Stimulated activated CD8-positive, alpha-beta memory T cell treated with anti-CD3 and anti-CD28 coated beads, Interleukin-4, amount 100 ng/mL, for 48 hours (primary cell): ENCODE measurements at regions not wholly inside any gene's neighbourhood (a gene's known extent, or its start where the extent isn't known, plus 50 kb on each side); places are given as distances from the start of the nearest gene placed in this dataset.

Experiments used
- DNase-seq: peaks from one replicate; pipeline ENCODE4 v3.0.0-alpha.2; 2020

DNA sequence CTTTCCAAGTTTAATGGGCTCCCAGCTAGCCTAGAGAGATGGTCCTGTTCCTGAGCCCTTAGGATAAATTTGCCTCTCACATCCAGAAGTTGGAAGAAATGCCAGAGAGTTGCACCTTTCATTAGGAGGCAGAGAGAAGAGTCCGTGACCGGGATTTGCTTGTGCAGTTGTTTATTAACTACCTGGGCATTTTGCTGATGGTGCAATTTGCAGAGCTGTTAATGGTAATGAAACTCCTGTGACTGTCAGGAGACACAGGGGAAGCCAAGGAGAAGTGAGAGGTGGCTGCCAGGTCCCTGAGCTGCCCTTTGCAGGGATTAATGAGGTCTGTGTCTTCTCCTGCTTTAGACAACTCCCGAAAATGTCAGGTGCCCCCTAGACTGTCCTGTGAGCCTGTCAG lies 69.1 kb upstream of the B3GAT1 start:
- no peak for DNase-seq

DNA sequence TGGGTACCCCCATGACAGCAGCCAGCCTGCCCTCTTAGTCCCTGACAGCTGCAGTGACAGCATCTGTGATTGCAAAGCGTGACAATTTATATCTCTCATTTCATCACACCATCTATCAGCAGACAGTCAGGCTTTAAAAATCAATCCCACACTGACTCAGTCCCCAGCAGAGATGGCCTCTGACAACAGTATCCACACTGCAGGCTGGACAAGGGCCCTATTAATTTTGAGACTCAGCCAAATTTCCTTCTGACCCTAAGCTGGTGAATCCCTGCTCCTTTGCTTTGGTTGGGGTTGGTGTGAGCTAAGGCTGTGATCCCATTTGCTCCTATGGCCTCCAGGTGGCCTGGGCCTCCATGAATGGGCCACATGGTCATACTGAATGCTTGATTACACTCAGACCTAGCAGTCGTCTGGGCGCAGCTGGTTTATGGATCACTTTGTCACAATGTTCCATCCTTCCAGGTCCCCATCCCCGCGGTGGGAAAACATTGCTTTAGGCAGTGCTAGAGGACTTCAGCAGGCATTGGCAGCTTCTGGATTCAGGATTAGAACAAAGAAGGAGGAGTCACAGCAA lies 68.2 kb upstream of the B3GAT1 start:
- no peak for DNase-seq

DNA sequence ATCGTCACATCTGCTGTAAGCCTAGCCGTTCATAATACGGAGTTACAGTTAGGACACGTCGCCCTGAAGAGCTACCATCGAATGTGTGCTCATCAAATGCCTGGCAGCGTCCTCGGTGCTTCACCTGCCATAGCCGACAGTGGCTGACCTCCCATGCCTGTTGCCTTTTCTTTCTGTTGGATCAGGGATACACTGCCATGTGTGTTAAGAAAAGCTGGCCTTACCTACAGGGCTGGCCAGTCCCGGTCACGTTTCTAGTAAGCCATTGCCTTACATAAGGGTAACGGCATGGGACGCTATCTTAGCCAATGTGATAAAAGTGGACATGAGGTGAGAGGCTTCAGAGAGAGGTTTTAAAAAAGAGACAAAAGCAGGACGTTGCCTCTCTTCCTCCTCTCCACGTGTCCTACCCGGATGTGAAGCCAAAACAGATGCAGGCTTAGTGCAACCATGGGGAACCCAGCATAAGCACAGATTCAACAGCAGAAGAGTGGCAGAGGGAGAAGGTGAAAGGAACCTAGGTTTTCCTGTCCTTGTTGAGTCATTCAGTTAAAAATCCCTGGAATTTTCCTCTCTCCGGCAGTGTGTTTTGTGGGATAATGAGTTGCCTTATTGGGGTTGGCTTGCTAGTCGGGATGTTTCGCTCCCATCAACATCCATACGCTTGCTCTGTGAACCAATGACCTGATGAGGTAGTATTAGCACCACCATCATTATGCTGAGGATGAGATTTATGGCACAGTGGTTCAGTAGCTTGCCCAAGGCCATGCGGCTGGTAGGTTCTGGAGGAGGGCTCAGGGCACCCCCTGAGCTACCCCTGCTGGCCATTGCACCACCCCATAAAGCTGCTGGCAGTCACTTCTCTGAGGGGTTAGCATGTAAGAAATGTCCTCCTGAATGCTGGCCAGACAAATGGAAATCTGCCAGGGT lies 67.4 kb upstream of the B3GAT1 start:
- no peak for DNase-seq

DNA sequence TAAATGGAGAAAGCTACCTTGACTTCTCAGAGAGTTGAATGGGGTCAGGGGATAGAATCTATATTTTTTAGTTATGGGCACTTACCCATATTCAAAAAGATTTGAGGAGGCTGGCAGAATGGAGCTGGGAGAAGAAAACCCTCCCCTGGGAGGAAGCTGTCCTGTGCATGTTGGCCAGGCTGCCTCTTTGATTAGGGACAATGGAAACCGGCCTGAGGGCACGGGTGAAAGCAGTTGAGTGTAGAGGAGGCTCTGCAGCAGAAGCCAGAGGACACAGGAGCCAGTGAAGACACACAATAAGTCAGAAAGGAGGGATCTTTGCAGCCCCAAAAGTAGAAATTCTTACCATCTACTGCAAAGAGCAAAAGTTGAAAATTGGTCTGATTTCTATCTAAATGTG lies 66.6 kb upstream of the B3GAT1 start:
- DNase-seq, result no peak

DNA sequence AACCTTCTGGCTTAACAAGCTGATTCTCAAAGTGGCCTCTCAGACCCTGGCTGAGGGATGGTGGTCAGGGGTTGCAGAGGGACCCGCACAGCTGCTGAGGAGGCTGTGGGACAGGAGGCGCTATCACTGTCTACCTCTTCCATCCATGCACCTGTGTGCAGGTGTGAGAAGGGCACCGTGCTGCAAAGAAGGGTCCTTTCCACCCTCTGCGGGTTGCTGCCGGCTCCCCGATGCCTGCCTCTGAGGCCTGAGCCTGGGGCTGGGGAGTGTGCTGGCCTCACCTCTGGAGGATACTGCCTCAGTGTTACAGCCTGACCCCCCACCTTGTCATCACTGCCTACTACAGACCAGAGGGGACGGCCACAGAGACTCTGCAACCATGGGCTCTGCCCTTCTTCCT lies 66.1 kb upstream of the B3GAT1 start:
- no peak for DNase-seq

DNA sequence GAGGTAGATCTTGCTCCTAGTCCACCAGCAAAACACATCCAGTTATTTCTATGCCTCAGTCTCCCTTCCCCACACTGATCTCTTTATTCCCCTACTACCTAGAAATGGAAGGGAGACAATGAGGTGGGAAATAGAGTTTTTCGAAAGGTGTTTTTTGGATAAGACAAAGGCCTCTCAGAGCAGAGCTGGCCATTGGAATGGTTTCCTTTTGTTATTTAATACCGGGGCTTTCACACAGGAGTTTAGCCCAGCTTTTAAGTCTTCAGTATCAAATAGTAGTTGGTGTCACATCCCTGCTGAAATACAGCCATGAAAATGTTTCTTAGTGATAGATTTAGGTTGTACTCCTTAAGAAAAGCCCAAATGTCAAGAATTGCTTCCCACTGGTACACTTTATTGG lies 65.4 kb upstream of the B3GAT1 start:
- DNase-seq, result no peak

DNA sequence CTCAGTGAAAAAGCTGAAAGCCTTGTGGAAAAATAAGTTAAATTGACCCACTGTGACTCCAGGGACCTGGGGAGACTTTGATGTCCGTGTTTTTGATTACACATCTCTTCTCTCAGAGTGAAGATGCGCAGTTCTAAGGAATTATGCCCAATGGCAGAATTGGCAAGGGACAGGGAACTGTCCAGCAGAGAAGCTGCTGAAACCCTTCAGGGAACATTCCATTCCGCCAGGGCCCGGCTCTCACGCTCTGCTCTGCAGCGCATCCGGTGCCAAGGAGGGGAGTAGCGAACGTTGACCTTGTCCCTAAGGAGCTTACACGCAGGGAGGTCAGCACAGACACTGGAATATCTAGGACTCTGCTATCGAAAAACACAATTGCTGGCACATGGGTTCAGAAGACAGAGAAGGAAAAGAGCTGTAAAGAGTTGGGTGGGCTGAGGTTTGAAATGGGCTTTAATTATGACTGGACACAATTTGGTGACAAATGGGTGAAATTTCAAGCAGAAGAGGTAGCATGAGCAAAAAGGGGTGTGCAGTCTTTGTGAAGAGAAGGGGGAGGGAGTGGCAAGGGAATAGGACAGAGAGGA lies 64.5 kb upstream of the B3GAT1 start:
- DNase-seq, result no peak

DNA sequence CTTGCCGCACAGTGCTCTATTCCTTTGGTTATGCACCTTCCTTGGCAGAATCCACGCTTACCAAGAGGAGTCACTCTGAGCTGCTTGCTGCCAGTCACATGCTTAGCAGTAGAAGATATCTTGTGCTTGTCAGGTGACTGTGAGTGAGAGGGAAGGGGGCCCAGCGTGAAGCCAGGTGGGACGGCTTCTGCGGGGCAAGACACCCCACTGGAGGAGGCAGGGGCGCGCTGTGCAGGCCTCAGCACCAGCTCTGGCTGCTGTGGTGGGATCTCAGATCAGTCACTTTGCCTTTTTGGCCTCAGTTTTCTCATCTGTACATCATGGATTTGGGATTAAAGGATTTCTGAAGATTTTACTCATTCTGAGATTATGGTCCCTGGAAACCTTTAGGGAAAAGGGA lies 63.9 kb upstream of the B3GAT1 start:
- DNase-seq, result no peak

DNA sequence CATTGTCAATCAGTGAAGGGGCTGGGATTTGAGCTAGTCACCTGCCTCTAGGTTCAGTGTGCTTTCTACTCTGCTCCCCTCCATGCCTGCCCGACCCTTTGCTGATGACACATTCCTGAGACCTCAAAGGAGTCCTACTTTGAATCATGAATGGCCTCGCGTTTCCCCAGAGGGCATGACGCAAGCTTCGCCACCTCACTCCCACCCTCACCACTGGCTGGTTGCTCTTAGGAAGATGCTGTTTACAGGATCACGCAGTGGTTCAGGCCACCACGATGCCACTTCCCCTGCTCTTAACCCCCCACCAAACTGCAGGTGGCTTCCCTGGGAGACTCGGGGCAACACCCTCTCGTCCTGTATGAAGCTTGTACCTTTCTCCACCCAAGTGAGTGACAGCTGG lies 62.9 kb upstream of the B3GAT1 start:
- peak; percentile 42 for DNase-seq

DNA sequence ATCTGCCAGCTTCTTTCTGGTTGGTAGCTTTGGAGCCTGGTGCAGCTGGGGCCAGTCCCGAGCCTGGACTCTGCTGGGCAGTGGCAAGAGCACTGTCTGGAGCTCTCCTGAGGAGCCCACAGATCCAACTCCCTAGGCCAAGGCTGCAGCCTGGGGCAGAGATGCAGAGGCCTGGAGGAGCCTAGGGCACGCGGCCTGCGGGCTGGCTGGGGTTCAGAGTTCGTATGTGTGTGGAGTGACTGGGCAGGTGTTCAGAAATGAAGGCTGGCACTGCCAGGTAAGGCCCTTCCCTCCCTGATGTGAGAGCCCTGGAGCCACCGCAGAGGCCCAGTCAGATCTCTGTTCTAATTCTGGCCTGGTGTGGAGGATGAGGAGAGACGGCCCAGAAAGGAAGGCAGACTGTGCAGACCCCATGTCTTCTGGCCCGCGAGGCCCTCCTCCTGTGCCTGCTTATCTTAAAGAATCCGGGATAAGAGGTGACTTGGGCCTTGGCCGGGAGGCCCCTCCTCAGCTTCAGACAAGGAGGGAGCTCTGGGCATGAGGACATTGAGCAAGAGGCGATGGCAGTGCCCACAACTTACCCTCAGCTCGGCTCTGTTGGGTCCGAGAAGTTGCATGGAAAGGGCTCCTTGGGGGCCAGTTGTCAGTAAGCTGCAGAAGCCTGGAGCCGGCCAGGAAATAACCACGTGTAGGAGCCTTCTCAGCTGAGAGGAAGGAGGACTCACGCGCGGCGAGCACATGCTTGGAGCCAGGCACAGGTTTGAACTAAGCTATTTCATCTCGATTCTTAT lies 62.2 kb upstream of the B3GAT1 start:
- no peak for DNase-seq

DNA sequence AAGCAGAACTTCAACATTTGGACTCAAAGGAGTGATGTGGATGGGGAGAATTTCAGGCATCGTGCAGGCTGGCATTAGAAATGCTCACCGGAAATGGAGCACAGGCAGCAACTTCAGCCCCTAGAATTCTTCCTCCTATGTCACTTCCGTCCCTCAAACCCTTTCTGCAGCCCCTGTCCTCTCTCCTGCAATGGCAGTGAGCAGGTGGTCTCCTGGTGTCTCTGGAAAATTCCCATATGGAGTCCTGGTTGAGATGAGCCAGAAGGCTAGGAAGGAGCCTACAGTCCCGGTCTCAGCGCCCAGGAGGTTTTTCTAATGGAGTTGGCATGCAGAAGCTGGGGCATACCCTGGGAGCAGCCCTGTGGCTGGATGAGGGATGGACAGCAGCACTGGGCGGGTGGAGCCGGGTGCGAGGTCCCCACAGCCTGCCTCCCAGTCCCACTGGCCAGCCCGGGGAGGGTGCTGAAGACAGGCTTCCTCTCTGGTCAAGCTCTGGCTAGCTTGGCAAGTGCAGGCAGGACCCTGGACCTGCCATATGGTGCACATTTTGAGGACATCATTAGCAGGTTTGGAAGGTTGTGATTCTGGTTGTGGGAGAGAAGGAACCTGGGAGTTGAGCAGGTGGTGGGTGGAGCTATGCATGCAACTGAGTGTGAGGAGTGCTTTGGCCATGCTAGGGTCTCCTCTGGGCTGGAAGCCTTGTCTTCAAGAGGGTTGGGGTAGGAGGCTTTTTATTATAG lies 59.8 kb upstream of the B3GAT1 start:
- DNase-seq, result no peak

DNA sequence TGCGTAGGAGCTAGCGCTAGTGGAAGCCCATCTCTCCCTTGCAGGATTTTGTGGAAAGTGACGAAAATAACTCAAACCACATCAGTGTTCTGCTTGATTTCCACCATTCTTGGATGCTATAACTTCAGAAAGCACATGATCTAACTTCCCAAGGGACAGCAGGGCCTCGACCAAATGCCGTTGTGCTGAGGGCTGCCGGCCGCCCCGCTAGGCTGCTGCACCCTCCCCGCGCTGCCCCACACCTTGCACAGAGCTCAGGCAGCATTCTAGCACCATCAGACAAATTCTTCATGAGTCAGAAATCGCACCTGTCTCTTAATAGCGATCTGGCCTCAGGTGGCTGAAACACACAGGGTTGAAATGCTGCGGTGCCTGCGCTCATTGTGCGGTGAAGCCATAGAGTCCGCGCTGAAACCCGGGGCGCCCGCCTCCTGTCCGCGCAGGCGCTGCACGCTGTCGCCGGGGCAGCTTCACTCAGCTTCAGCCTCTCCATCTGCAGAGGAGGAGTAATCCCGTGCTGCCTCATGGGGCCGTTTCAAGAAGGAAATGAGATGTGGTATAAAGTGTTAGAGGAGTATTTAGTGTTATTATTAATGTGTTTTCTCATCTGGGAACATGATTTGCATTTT lies 59.2 kb upstream of the B3GAT1 start:
- no peak for DNase-seq

DNA sequence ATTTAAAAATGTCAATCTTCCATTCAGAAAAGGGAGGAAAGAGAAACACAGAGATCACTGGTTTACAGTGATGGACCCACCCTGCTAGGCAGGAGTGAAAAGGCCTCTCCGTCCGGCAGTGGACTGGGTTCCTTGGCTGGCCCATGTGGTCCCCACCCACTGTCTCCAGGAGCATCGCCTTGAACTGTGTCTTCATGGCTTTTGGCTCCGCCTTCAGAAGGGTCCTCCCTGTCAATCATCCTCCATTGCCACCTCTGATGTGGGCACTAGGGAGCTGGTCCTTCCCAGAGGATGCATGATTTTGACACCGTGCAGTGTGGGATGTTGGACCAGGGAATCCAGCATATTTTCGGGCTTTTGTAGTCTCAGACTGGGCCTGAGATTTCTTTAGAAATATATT lies 58.2 kb upstream of the B3GAT1 start:
- DNase-seq, result no peak

DNA sequence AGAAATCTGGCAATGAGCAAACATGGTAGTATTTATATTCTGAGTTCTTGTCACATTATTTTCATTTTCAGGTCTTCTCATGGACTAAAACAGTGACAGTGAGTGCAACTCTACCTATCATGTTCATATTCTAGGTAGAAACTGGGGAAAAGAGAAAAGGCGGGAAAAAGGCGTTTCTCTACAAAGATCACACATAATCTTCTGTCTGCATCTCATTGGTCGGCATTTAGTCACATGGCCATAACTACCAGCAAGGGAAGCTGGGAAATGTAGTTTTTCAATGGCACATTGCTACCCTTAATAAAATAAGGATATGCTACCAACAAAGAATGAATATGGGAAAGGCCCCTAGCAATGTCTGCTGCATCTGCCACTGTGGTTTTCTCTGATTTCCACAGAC lies 57.6 kb upstream of the B3GAT1 start:
- no peak for DNase-seq

DNA sequence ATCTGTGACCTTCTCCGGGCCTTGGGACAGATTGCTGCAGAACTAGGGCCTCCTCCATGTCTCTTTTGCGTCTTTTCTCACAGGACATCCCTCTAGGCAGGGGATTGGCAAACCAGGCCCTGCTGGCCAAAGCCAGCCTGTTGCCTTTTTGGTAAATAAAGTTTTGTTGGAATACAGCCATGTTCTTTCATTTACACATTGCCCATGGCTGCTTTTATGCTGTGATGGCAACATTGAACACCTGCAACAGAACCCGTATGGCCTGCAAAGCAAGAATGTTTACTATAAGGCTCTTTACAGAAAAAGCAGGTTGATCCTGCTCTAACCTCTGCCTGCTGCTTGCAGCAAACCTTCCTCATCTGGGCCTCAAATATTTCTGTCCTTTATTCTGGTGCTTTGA lies 56.8 kb upstream of the B3GAT1 start:
- DNase-seq, result no peak

DNA sequence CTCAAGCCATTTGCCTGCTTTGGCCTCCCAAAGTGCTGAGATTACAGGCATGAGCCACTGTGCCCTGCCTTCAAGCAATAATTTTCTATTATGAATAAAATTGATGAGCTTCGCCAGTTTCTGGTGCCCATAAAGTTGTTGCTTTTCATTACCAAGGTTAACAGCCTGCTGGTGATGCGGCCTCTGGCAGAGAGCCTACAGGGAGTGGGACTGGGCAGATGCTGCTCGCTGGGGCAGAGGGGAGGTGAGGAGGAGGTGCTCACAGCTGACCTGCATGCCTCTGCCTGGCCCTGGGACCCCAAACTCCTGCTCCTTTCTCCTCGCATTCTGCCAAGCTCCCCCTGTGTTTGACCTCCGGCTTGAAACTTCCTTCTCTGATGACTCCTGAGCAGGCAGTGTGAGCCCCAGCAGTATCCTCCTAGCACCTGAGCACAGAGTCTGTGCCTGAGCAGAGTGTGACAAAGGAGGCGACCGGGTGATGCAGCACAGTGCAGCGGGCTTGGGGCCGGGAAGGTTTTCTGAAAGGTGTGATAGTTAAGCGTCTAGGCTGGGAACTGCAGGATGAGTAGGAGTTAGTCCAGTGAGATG lies 56.1 kb upstream of the B3GAT1 start:
- DNase-seq, result no peak

DNA sequence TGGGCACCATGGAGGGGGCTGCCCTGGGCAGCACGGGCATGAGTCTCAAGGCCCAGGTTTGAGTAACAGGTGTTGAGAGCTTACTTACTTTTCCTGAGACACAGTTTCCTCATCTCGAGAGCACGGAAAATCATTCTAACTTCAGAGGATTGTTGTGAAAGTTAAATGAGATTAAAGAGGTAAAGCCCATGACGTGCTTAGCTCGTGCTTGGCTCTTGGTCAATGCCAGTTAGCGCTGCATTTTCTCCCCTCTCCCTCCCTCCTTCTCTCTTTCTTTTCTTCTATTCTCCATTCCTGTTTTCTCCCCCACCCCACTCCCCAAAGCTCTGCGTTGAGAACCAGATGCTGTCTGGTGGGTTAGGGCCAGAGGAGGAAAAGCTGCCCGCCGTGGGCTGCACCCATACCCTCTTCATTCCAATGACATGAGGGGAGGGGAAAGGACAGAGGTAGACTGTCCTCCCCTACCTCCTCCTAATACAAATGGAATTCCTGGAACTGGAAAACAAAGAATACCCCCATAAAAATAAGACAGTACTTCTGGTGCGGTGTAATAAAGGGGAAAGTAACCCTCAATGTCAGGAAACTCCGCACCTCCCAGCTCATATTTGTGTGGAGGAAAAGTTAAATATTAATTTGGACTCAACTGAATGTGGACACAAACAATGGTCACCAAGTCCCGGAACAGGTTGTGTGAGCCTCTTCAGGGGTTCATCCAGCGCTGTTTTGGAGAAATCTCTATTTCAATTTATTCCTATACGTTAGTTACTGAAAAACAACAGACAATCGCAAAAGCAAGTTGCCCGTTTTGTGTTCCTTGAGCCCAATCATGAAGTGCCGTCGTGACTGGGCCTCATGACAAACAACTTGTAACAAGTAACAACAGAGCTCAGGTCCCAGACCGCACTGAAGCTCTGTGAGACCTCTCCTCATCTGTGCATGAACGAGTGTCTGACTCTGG lies 54.8 kb upstream of the B3GAT1 start:
- no peak for DNase-seq

DNA sequence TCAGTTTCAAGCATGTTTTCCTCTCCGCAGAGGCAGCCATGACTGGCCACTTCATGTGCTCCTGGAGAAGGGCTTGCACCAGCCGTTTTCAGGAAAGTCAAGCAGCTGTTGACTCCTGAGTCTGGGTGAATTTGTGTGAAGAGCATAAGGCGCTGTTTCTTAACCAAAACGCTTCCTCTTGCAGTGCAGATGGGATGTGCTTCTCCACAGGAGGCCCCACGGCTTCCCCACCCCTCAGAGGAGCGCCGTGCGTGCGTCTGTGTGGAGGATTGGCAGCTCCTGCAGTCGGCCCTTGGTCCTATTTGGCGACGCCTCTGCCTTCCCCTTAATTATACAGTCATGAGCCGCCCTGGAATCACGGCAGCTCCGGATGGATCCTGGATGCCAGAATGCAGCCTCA lies 54.1 kb upstream of the B3GAT1 start:
- no peak for DNase-seq

DNA sequence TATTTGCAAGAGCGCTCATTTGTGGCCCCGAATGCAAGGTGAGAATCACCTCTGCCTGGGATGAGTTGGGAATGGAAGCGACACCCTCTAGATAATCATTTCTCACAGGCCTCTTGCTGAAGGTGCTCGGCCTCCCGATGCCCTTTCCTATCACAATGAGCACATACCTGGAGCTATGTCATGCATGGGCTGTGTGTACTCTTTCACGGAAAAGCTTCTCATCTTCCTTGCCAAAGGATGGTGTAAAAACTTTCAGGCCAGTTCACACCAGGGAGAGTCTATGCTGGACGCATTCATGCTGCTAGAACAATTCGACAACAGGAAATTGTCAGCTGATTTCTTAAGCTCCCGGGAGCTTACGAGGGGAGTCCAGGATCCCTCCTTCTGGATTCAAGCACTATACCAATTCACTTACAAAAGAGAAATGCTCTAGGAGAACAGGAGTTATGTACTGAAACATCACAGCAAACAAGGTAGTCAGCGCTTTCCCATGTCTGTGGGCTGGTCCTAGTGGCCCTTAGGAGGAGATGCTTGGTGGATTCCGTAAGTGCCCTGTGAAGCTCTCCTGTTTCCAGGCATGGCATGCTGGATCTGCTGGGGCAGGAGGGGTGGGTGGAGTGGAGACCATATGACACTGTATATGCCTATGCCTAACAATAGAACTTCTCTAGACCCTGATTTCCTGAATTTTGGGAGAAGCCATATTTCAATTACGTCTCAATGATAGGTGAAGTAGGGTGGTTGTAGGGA lies 53.1 kb upstream of the B3GAT1 start:
- DNase-seq, result no peak

DNA sequence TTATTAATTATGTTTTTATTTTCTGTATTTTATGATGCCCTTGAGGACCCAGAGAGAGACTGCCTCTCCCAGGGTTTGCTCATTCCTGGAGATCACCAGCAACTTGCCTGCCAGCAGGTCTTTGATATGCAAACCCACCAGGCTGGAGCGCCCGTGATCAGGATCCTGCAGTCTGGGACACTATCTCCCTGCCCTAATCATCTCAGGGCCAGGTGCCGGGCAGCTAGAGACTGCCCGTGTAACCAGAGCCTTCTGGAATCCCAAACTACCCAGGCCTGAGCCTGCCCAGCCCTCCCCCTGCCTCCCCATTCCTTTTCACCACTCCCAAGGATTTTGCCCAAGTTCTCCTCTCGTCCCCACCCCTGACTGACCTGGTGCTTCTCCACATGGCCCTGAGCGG lies 52.2 kb upstream of the B3GAT1 start:
- DNase-seq, result no peak
